HFF-Myc (cell line): ENCODE measurements at regions not wholly inside any gene's neighbourhood (a gene's known extent, or its start where the extent isn't known, plus 50 kb on each side); places are given as distances from the start of the nearest gene placed in this dataset.

Experiments
- DNase-seq: peaks from one replicate; pipeline ENCODE4 v3.0.0-alpha.2; 2011; ENCODE audit warnings: low read depth; ENCODE audit errors: extremely low read depth
- H3K4me3 ChIP-seq: replicated peaks from 2 replicates; pipeline ENCODE4 v1.5.1; 2011; ENCODE audit warnings: low read depth, mild to moderate bottlenecking, control low read depth, low read length
- TF ChIP-seq, protein P1 (sequence below): IDR thresholded peaks from 2 replicates; pipeline ENCODE4 v1.5.1; 2012; ENCODE audit warnings: mild to moderate bottlenecking, low read depth, low read length, control low read depth; ENCODE audit errors: missing control alignments

DNA sequence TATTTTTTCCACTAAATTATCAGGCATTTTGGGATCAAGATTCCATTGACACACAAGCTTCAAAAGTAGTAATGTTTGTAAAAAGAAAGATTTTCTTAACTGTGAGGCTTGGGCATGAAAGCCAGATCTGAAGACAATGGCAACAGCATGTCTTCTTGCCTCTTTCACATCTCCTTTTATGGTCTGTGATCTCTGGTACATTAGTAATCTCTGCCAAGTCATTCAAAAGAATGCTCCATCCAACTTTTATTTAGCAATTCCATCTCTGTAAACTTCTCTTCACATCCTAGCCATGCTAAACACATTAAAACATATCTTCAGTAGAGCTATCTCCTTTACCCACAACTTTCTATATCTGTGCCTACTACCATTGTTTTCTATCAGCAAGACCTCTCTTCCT is 465.4 kb downstream of the FAT4 start:
- H3K4me3 ChIP-seq = no peak overlapping the region
- DNase-seq = no peak
- TF ChIP-seq, protein P1, sequence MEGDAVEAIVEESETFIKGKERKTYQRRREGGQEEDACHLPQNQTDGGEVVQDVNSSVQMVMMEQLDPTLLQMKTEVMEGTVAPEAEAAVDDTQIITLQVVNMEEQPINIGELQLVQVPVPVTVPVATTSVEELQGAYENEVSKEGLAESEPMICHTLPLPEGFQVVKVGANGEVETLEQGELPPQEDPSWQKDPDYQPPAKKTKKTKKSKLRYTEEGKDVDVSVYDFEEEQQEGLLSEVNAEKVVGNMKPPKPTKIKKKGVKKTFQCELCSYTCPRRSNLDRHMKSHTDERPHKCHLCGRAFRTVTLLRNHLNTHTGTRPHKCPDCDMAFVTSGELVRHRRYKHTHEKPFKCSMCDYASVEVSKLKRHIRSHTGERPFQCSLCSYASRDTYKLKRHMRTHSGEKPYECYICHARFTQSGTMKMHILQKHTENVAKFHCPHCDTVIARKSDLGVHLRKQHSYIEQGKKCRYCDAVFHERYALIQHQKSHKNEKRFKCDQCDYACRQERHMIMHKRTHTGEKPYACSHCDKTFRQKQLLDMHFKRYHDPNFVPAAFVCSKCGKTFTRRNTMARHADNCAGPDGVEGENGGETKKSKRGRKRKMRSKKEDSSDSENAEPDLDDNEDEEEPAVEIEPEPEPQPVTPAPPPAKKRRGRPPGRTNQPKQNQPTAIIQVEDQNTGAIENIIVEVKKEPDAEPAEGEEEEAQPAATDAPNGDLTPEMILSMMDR = no peak

DNA sequence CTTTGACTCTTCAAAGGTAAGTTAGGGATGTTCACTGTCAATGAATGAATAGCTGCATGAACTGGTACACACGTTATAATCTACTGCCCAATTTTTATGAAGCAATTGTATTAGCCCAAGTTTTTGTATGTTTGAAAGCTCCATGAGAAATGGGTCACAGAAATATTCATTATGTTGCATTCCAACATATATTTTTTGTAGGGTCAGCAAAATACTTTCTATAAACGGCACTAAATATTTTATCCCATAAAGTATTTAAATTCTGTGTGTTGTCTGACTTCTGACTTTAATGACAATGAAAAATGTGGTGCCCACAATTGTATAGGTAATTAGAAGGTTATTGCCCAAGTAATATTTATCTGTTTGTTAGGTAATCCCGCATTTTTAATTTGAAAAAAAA is 466.0 kb downstream of the FAT4 start:
- TF ChIP-seq, protein P1 = no peak
- no peak for DNase-seq
- no peak overlapping the region for H3K4me3 ChIP-seq

DNA sequence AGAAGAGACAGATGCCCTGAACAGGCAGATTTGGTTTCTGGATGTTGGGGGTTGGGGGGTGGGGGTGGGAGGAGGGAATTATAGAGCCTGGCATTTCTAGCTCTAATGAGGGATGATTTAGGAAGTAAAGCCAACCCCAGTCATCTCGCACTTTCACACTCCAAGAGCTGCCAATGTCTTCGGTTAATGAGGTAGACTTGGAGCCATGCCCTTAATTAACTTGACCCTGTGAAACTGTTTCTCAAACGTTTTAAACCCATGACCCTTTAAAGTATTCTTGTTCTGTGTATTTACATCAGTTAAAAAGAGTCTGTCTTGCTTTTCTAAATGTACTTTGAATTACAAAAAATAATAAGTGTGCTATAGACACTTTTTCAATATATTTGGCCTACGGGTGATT is 466.9 kb downstream of the FAT4 start:
- DNase-seq = no peak
- TF ChIP-seq, protein P1 = no peak
- H3K4me3 ChIP-seq = no peak overlapping the region

DNA sequence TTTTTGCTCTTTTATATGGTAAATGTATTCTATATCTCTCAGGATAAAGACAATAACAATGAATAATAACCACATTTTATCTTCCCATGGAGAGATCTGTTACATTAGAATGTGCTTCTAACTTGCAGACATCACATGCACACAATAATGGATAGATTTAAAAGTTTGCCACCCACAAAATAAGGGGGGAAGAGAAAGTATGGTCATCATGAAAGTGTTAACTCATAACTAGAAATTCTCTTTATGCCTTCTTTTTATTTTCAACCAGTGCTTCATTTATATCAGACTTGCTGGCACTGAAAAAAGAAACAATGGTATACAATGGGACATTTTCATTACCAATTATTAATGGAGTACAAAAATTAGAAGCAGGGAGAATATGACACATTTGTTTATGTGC is 470.0 kb downstream of the FAT4 start:
- TF ChIP-seq, protein P1 = no peak
- no peak overlapping the region for H3K4me3 ChIP-seq
- DNase-seq = no peak

DNA sequence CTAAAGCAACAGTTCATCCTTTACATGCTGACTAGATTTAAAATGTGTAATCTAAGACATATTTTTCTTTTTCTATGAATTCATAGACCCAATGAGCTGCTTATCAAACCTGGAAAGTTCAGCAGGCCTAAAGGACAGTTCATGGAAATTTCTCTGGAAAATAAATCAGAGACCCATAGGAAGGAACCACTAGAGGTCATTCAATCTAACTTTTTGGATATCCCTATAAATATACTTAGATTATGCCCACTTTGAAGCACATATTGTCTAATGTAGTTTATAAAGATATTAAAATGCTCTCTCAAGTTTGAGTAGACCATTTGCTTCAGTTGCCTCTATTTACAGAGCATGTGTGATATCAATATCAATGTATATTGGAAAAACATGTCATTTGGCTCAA is 473.0 kb downstream of the FAT4 start:
- H3K4me3 ChIP-seq = no peak overlapping the region
- TF ChIP-seq, protein P1 = no peak
- DNase-seq = no peak

DNA sequence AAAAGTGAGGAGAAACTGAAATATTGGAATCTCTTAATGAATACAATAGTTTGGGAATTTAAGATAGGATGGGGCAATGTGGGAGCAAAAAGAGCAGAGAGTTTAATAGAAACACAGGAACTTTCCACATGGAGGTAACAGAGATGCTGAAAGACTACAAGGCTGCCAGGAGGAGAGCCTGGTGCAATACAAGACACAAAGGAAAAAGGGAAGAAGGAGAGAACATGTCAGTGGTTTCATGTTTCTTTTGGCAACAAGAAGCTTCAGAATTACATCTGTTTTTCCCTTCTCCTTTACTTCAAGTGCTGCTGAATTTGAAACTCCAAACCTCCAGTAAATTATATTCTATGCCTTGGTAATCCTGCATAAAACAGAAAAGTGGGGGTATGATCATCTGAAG is 474.3 kb downstream of the FAT4 start:
- TF ChIP-seq, protein P1 = no peak
- no peak overlapping the region for H3K4me3 ChIP-seq
- no peak for DNase-seq

DNA sequence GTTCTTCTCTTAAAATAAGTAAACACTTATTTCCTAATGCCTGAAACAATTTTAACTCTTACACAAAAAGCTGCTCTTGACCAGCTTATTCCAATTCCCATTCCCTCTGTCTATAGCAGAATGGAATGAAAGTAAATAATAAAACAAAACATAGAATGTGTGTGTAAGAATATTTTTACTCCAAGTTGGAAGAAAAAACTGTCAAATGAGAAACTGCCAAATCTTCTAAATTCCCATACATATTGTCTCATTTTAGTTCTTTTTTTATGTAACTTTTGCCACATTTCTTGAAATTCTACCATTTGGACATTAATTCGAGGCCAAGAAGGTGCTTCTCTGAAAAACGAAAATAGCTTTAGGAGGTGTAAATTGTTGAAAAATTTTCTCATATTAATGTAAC is 477.1 kb downstream of the FAT4 start:
- TF ChIP-seq, protein P1 = no peak
- DNase-seq = no peak

More for the DNA sequence above, 477.1 kb downstream of the FAT4 start:
- no peak overlapping the region for H3K4me3 ChIP-seq
